ENCODE measurements at regions not wholly inside any gene's neighbourhood (a gene's known extent, or its start where the extent isn't known, plus 50 kb on each side); places are given as distances from the start of the nearest gene placed in this dataset.
"Not testable (repeated sequence)": the region's sequence is repeated elsewhere in the genome, so short reads cannot be mapped to it uniquely, and the experiment has no call there.

GRCh38 chr20:30668418-30668817, 589.0 kb upstream of the DEFB115 start:
- not testable (repeated sequence) for H3K27ac ChIP-seq (ENCODE audit: low read length); H3K4me3 ChIP-seq (ENCODE audit: low read length in 2 of 2); H3K36me3 ChIP-seq (ENCODE audit: control insufficient read depth in 2 of 2, insufficient read depth in 2 of 2, low read length in 2 of 2); H3K4me1 ChIP-seq (ENCODE audit: control insufficient read depth, insufficient read depth, low read length); H3K9ac ChIP-seq (ENCODE audit: low read length in 2 of 2); H3K9me3 ChIP-seq (ENCODE audit: control insufficient read depth in 2 of 2, low read length in 2 of 2); H3K27me3 ChIP-seq (ENCODE audit: control insufficient read depth in 1 of 2, insufficient read depth in 2 of 2, low read length in 2 of 2)

- not testable (repeated sequence) for H3K4me1 ChIP-seq (ENCODE audit: control insufficient read depth, insufficient read depth, low read length); H3K27me3 ChIP-seq (ENCODE audit: control insufficient read depth in 1 of 2, insufficient read depth in 2 of 2, low read length in 2 of 2); H3K4me3 ChIP-seq (ENCODE audit: low read length in 2 of 2); H3K9ac ChIP-seq (ENCODE audit: low read length in 2 of 2); H3K36me3 ChIP-seq (ENCODE audit: control insufficient read depth in 2 of 2, insufficient read depth in 2 of 2, low read length in 2 of 2); H3K9me3 ChIP-seq (ENCODE audit: control insufficient read depth in 2 of 2, low read length in 2 of 2); H3K27ac ChIP-seq (ENCODE audit: low read length)
Observed at GRCh38 chr20:30669330-30670029, 588.0 kb upstream of the DEFB115 start.

GRCh38 chr20:30671120-30671519, 586.3 kb upstream of the DEFB115 start:
- not testable (repeated sequence) for H3K4me3 ChIP-seq (ENCODE audit: low read length in 2 of 2); H3K9me3 ChIP-seq (ENCODE audit: control insufficient read depth in 2 of 2, low read length in 2 of 2); H3K4me1 ChIP-seq (ENCODE audit: control insufficient read depth, insufficient read depth, low read length); H3K9ac ChIP-seq (ENCODE audit: low read length in 2 of 2); H3K27ac ChIP-seq (ENCODE audit: low read length); H3K36me3 ChIP-seq (ENCODE audit: control insufficient read depth in 2 of 2, insufficient read depth in 2 of 2, low read length in 2 of 2); H3K27me3 ChIP-seq (ENCODE audit: control insufficient read depth in 1 of 2, insufficient read depth in 2 of 2, low read length in 2 of 2)

GRCh38 chr20:30675988-30676564, 581.4 kb upstream of the DEFB115 start:
- H3K9me3 ChIP-seq (ENCODE audit: control insufficient read depth in 2 of 2, low read length in 2 of 2); H3K27ac ChIP-seq (ENCODE audit: low read length); H3K4me1 ChIP-seq (ENCODE audit: control insufficient read depth, insufficient read depth, low read length); H3K27me3 ChIP-seq (ENCODE audit: control insufficient read depth in 1 of 2, insufficient read depth in 2 of 2, low read length in 2 of 2); H3K9ac ChIP-seq (ENCODE audit: low read length in 2 of 2); H3K36me3 ChIP-seq (ENCODE audit: control insufficient read depth in 2 of 2, insufficient read depth in 2 of 2, low read length in 2 of 2); H3K4me3 ChIP-seq (ENCODE audit: low read length in 2 of 2): not testable (repeated sequence)

- not testable (repeated sequence) for H3K4me3 ChIP-seq (ENCODE audit: low read length in 2 of 2); H3K27ac ChIP-seq (ENCODE audit: low read length); H3K9ac ChIP-seq (ENCODE audit: low read length in 2 of 2)
Observed at GRCh38 chr20:30682236-30682635, 575.2 kb upstream of the DEFB115 start.

GRCh38 chr20:30712861-30713260, 544.6 kb upstream of the DEFB115 start:
- H3K27ac ChIP-seq (ENCODE audit: low read length); H3K4me1 ChIP-seq (ENCODE audit: control insufficient read depth, insufficient read depth, low read length); H3K9ac ChIP-seq (ENCODE audit: low read length in 2 of 2); H3K36me3 ChIP-seq (ENCODE audit: control insufficient read depth in 2 of 2, insufficient read depth in 2 of 2, low read length in 2 of 2); H3K9me3 ChIP-seq (ENCODE audit: control insufficient read depth in 2 of 2, low read length in 2 of 2); H3K4me3 ChIP-seq (ENCODE audit: low read length in 2 of 2); H3K27me3 ChIP-seq (ENCODE audit: control insufficient read depth in 1 of 2, insufficient read depth in 2 of 2, low read length in 2 of 2): not testable (repeated sequence)

More at GRCh38 chr20:30682236-30682635, 575.2 kb upstream of the DEFB115 start:
- not testable (repeated sequence) for H3K27me3 ChIP-seq (ENCODE audit: control insufficient read depth in 1 of 2, insufficient read depth in 2 of 2, low read length in 2 of 2); H3K4me1 ChIP-seq (ENCODE audit: control insufficient read depth, insufficient read depth, low read length); H3K9me3 ChIP-seq (ENCODE audit: control insufficient read depth in 2 of 2, low read length in 2 of 2); H3K36me3 ChIP-seq (ENCODE audit: control insufficient read depth in 2 of 2, insufficient read depth in 2 of 2, low read length in 2 of 2)

- H3K9ac ChIP-seq (ENCODE audit: low read length in 2 of 2); H3K27me3 ChIP-seq (ENCODE audit: control insufficient read depth in 1 of 2, insufficient read depth in 2 of 2, low read length in 2 of 2); H3K4me3 ChIP-seq (ENCODE audit: low read length in 2 of 2); H3K4me1 ChIP-seq (ENCODE audit: control insufficient read depth, insufficient read depth, low read length); H3K9me3 ChIP-seq (ENCODE audit: control insufficient read depth in 2 of 2, low read length in 2 of 2); H3K36me3 ChIP-seq (ENCODE audit: control insufficient read depth in 2 of 2, insufficient read depth in 2 of 2, low read length in 2 of 2); H3K27ac ChIP-seq (ENCODE audit: low read length): not testable (repeated sequence)
Observed at GRCh38 chr20:30719415-30720199, 537.9 kb upstream of the DEFB115 start.

- not testable (repeated sequence) for H3K9me3 ChIP-seq (ENCODE audit: control insufficient read depth in 2 of 2, low read length in 2 of 2); H3K36me3 ChIP-seq (ENCODE audit: control insufficient read depth in 2 of 2, insufficient read depth in 2 of 2, low read length in 2 of 2); H3K4me1 ChIP-seq (ENCODE audit: control insufficient read depth, insufficient read depth, low read length); H3K27me3 ChIP-seq (ENCODE audit: control insufficient read depth in 1 of 2, insufficient read depth in 2 of 2, low read length in 2 of 2); H3K27ac ChIP-seq (ENCODE audit: low read length)
- Histone ChIP-seq H3K4me3 (ENCODE audit: low read length in 2 of 2) (peak overlapping the region in 1 of 2 donors; percentile 52), H3K9ac (ENCODE audit: low read length in 2 of 2) (peak overlapping the region in 1 of 2 donors; percentile 15)
Observed at GRCh38 chr20:30723511-30723910, 534.0 kb upstream of the DEFB115 start.

- Histone ChIP-seq H3K9ac (ENCODE audit: low read length in 2 of 2) (peak overlapping the region in 1 of 2 donors; percentile 15), H3K4me3 (ENCODE audit: low read length in 2 of 2) (peak overlapping the region in 1 of 2 donors; percentile 52)
- not testable (repeated sequence) for H3K27ac ChIP-seq (ENCODE audit: low read length); H3K36me3 ChIP-seq (ENCODE audit: control insufficient read depth in 2 of 2, insufficient read depth in 2 of 2, low read length in 2 of 2); H3K27me3 ChIP-seq (ENCODE audit: control insufficient read depth in 1 of 2, insufficient read depth in 2 of 2, low read length in 2 of 2); H3K4me1 ChIP-seq (ENCODE audit: control insufficient read depth, insufficient read depth, low read length); H3K9me3 ChIP-seq (ENCODE audit: control insufficient read depth in 2 of 2, low read length in 2 of 2)
Observed at GRCh38 chr20:30723934-30724687, 533.4 kb upstream of the DEFB115 start.

- H3K9ac ChIP-seq (ENCODE audit: low read length in 2 of 2); H3K27me3 ChIP-seq (ENCODE audit: control insufficient read depth in 1 of 2, insufficient read depth in 2 of 2, low read length in 2 of 2); H3K9me3 ChIP-seq (ENCODE audit: control insufficient read depth in 2 of 2, low read length in 2 of 2); H3K4me3 ChIP-seq (ENCODE audit: low read length in 2 of 2); H3K4me1 ChIP-seq (ENCODE audit: control insufficient read depth, insufficient read depth, low read length); H3K27ac ChIP-seq (ENCODE audit: low read length); H3K36me3 ChIP-seq (ENCODE audit: control insufficient read depth in 2 of 2, insufficient read depth in 2 of 2, low read length in 2 of 2): not testable (repeated sequence)
Observed at GRCh38 chr20:30724688-30725074, 532.8 kb upstream of the DEFB115 start.

Measured in stomach smooth muscle (tissue), 2 donors.